HEK293T (cell line): ENCODE measurements at regions not wholly inside any gene's neighbourhood (a gene's known extent, or its start where the extent isn't known, plus 50 kb on each side); places are given as distances from the start of the nearest gene placed in this dataset.

Experiments
- ARNT ChIP-seq: fragments of 450-650 bp; IDR thresholded peaks from 2 replicates; pipeline ENCODE4 v1.6.1; 2017; ENCODE audit warnings: mild to moderate bottlenecking
- BHLHE40 ChIP-seq: fragments of 450-650 bp; IDR thresholded peaks from 2 replicates; pipeline ENCODE4 v1.6.1; 2016; ENCODE audit warnings: mild to moderate bottlenecking, moderate library complexity, borderline replicate concordance
- ELF4 ChIP-seq: fragments of 450-650 bp; IDR thresholded peaks from 2 replicates; pipeline ENCODE4 v1.6.1; 2017; ENCODE audit warnings: antibody characterized with exemption
- FOXA1 ChIP-seq: fragments of 450-650 bp; IDR thresholded peaks from 2 replicates; pipeline ENCODE4 v1.6.1; 2016; ENCODE audit warnings: mild to moderate bottlenecking
- FOXK2 ChIP-seq: fragments of 450-650 bp; IDR thresholded peaks from 2 replicates; pipeline ENCODE4 v1.6.1; 2016; ENCODE audit warnings: mild to moderate bottlenecking
- FOXM1 ChIP-seq: fragments of 450-650 bp; IDR thresholded peaks from 2 replicates; pipeline ENCODE4 v1.6.1; 2017; ENCODE audit warnings: mild to moderate bottlenecking, borderline replicate concordance
- HDGF ChIP-seq: fragments of 450-650 bp; IDR thresholded peaks from 2 replicates; pipeline ENCODE4 v1.6.1; 2017; ENCODE audit warnings: antibody characterized with exemption, borderline replicate concordance
- L3MBTL2 ChIP-seq: fragments of 450-650 bp; conservative IDR thresholded peaks from 2 replicates; pipeline ENCODE4 v1.6.1; 2016; ENCODE audit warnings: mild to moderate bottlenecking
- NFRKB ChIP-seq: fragments of 450-650 bp; IDR thresholded peaks from 2 replicates; pipeline ENCODE4 v1.6.1; 2016; ENCODE audit warnings: mild to moderate bottlenecking, moderate library complexity
- SP1 ChIP-seq: fragments of 450-650 bp; IDR thresholded peaks from 2 replicates; pipeline ENCODE4 v1.6.1; 2017
- SUZ12 ChIP-seq: fragments of 450-650 bp; IDR thresholded peaks from 2 replicates; pipeline ENCODE4 v1.6.1; 2016; ENCODE audit warnings: mild to moderate bottlenecking
- TARDBP ChIP-seq: fragments of 450-650 bp; IDR thresholded peaks from 2 replicates; pipeline ENCODE4 v1.6.1; 2016
- ZNF384 ChIP-seq: fragments of 450-650 bp; IDR thresholded peaks from 2 replicates; pipeline ENCODE4 v1.6.1; 2016
- TF ChIP-seq, protein P1 (sequence below): fragments of 450-650 bp; IDR thresholded peaks from 2 replicates; pipeline ENCODE4 v1.6.1; 2016

DNA sequence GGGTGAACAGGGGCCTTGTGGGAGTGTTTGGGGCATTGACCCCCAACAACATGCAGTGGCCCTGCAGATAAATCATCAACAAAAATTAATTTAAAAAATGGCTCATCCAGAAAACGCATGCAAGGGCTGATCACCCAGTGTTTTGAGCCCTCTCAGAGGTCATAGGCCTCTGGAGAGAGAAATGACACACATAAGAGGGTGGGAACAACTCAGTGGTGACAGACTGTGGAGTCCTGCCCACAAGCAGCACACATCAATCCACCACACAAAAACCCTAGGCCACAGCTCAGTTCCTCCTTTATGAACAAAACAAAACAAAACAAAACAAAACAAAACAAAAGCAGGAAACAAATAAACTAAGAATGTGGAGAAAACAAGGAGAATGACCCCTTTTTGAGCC lies 351.7 kb upstream of the SPHKAP start:
- TF ChIP-seq, protein P1, sequence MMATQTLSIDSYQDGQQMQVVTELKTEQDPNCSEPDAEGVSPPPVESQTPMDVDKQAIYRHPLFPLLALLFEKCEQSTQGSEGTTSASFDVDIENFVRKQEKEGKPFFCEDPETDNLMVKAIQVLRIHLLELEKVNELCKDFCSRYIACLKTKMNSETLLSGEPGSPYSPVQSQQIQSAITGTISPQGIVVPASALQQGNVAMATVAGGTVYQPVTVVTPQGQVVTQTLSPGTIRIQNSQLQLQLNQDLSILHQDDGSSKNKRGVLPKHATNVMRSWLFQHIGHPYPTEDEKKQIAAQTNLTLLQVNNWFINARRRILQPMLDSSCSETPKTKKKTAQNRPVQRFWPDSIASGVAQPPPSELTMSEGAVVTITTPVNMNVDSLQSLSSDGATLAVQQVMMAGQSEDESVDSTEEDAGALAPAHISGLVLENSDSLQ: no peak
- no peak for TF ChIP-seq SUZ12
- no peak for TF ChIP-seq ARNT
- TF ChIP-seq ELF4: no peak
- no peak for TF ChIP-seq FOXM1
- TF ChIP-seq L3MBTL2: no peak
- no peak for TF ChIP-seq FOXA1
- TF ChIP-seq BHLHE40: no peak
- no peak for TF ChIP-seq SP1
- TF ChIP-seq HDGF: no peak
- TF ChIP-seq ZNF384: no peak
- TF ChIP-seq FOXK2: no peak
- no peak for TF ChIP-seq TARDBP
- no peak for TF ChIP-seq NFRKB
